Endothelial cell of umbilical vein (primary cell): ENCODE measurements at regions not wholly inside any gene's neighbourhood (a gene's known extent, or its start where the extent isn't known, plus 50 kb on each side); places are given as distances from the start of the nearest gene placed in this dataset.

Experiments
- CTCF ChIP-seq, 2 donors: IDR thresholded peaks; 1 replicate in 1 of 2; 2 replicates in 1 of 2; pipeline ENCODE4 v1.5.1; 2011; ENCODE audit warnings: low read length in 2 of 2, mild to moderate bottlenecking in 2 of 2, moderate library complexity in 2 of 2, control low read depth in 1 of 2, inconsistent platforms in 1 of 2, low read depth in 1 of 2; ENCODE audit not compliant: insufficient read depth in 1 of 2; ENCODE audit errors: extremely low read depth in 1 of 2
- EZH2 ChIP-seq: IDR thresholded peaks from 2 replicates; pipeline ENCODE4 v1.6.1; 2012; ENCODE audit warnings: borderline replicate concordance, low read depth, mild to moderate bottlenecking, moderate library complexity, low read length, inconsistent platforms; ENCODE audit not compliant: severe bottlenecking
- POLR2A ChIP-seq: IDR thresholded peaks from 2 replicates; pipeline ENCODE4 v1.6.1; 2012; ENCODE audit warnings: low read depth, mild to moderate bottlenecking, control low read depth, low read length

GRCh38 chr10:90226517-90226916 is 525.1 kb downstream of the KIF20B start:
- no peak for TF ChIP-seq POLR2A
- no peak for TF ChIP-seq CTCF (IDR thresholded peaks at IDR 0.05; ENCODE audit: extremely low read depth in 1 of 2, insufficient read depth in 1 of 2, low read depth in 1 of 2, low read length in 2 of 2)
- TF ChIP-seq EZH2 = no peak
